Hepatocyte (in vitro differentiated cells): ENCODE measurements at regions not wholly inside any gene's neighbourhood (a gene's known extent, or its start where the extent isn't known, plus 50 kb on each side); places are given as distances from the start of the nearest gene placed in this dataset.

Source experiments
- CTCF ChIP-seq: fragments of 200-600 bp; sonication (generic); IDR thresholded peaks from 2 replicates; pipeline ENCODE4 v1.5.1; 2016; ENCODE audit warnings: antibody characterized with exemption, mild to moderate bottlenecking; ENCODE audit not compliant: poor library complexity
- EZH2 ChIP-seq: fragments of 200-600 bp; sonication (generic); IDR thresholded peaks from 2 replicates; pipeline ENCODE4 v1.6.1; 2016; ENCODE audit warnings: antibody characterized with exemption, mild to moderate bottlenecking, borderline replicate concordance

GRCh38 chr1:224800486-224801119 is 128.9 kb upstream of the DNAH14 start:
- TF ChIP-seq CTCF (no peak), EZH2 (no peak)
